Suprapubic skin (tissue), 3 donors: ENCODE measurements at regions not wholly inside any gene's neighbourhood (a gene's known extent, or its start where the extent isn't known, plus 50 kb on each side); places are given as distances from the start of the nearest gene placed in this dataset.

Experiments used
- CTCF ChIP-seq, 2 donors: fragments of 200-600 bp in 1 of 2; fragments of 450-650 bp in 1 of 2; sonication (generic) in 1 of 2; IDR thresholded peaks; one replicate each; pipeline ENCODE4 v1.5.1; 2016 to 2019; ENCODE audit warnings: antibody characterized with exemption in 2 of 2, mild to moderate bottlenecking in 1 of 2, moderate library complexity in 1 of 2
- EP300 ChIP-seq: sonication (generic); formaldehyde crosslinking; IDR thresholded peaks from one replicate; pipeline ENCODE4 v1.6.1; 2017; ENCODE audit warnings: antibody characterized with exemption

DNA sequence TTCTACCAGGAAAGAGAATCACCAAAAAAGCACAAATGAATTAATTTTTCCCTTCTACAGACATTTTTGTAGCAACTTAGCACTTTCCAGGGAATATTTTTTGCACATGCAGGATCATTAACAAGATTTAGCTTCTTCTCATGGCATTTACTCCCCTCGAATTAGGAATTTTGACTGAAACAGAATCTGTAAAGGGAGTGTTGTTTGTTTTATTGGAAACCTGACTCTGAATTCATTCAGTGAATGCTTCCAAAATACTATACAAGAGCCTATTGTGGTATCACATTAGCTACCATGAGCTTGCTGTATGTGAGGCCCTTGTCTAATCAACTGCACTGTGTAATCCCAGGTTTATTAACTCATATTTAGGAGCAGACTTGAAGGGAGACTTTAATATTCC is 130.4 kb upstream of the ATP10A start:
- no peak for TF ChIP-seq CTCF (IDR thresholded peaks at IDR 0.05)
- no peak for TF ChIP-seq EP300
